ENCODE measurements at regions not wholly inside any gene's neighbourhood (a gene's known extent, or its start where the extent isn't known, plus 50 kb on each side); places are given as distances from the start of the nearest gene placed in this dataset.
"Not testable (repeated sequence)": the region's sequence is repeated elsewhere in the genome, so short reads cannot be mapped to it uniquely, and the experiment has no call there.

DNA sequence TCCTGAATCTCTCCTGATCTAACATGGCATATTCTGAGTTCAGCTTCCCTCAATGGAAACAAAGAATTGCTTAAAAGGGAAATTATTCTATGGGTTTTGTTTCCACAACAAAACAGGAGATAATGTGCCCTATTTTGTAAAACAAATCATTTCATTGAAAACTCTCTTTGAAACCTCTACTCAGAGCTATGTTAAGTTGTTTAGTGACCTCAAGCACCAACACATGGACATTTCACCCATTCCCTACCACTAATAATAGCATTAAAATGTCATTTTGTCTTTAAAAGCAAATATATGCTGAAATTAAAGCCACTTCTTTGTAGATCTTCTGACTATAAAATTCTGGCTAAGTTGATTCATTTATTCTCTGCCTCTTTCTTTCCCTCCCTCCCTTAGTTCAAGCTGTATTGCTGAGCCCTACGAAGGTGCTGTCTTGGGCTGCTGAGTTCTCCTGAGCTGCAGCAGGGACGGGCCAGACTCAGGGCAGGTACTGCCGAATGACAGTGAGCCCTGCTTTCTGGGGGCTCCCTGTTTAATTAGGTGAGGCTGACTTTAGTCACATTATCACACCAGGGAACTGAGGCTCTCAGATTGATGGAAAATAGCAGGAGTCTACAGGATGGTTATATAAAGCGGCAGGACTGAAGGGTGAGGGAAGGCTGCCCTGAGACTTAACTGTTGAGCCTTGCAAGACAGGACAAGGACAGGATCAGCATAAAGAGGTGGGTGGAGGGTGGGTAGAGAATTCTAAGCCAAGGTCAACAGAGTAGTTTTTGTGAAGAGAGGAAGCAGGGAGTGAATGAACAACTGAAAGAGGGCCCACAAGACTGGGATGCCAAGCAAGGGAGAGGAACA lies 1685.1 kb downstream of the SPATA31A7 start:
- not testable (repeated sequence) for DNase-seq (ENCODE audit: low read depth in 3 of 3)

DNA sequence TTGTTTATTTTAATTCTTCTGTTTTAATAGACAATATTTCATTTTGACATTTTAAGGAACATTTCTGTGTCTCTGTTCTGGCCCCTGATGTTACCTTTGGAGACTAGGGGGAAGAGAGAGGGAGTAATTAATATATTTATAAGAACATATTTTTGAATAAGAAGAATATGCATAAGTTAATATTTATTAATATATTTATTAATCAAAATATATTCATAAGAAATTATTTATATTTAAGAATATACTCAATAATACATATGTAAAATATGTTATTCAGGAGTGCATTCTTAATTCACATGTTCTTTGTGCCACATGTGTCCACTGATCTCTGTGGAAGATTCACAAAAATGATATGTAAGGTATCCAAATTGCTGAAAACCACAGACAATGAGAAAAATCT lies 1687.7 kb downstream of the SPATA31A7 start:
- not testable (repeated sequence) for DNase-seq (ENCODE audit: low read depth in 3 of 3)

DNA sequence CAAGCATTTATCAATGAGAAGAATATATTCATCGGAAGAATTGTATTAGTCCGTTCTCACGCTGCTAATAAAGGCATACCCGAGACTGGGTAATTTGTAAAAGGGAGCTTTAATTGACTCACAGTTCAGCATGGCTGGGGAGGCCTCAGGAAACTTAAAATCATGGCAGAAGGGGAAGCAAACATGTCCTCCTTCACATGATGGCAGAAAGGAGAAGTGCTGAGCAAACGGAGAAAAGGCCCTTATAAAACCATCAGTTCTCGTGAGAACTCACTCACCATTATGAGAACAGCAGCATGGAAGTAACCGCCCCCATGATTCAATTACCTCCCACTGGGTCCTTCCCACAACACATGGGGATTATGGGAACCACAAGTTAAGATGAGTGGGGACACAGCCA lies 1688.2 kb downstream of the SPATA31A7 start:
- not testable (repeated sequence) for DNase-seq (ENCODE audit: low read depth in 3 of 3)

DNA sequence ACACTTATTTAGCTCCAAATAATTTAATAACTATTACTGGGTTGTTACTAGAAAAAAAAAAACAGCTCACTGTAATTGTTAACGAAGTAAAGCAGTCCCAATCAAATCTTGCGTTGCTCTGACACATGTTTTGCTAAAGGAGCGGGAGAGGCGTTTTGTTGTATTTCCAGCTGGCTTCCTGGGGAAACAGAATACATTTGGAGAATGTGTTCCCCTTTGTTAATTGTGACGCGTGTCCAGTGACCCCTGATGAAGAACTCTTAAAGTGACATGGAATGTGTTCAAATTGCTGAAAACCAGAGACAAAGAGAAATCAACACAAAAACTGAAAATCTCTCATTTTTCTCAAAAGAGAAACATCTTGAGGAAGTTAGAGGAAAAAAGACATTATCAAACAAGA lies 1690.6 kb downstream of the SPATA31A7 start:
- DNase-seq (ENCODE audit: low read depth in 3 of 3): not testable (repeated sequence)

DNA sequence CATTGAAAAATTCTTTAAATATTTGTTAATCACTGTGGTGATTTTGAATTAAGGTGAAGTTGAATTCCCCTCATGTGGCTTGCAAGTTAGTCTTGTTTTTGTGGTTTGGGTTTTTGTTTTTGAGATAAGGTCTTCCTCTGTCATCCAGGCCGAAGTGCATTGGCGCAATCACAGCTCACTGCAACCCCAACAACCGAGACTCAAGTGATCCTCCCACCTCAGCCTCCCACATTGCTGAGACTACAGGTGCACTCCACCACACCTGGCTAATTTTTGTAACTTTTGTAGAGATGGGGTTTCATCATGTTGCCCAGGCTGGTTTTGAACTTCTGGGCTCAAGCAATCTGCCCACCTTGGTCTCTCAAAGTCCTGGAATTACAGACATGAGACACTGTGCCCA lies 1691.1 kb downstream of the SPATA31A7 start:
- DNase-seq (ENCODE audit: low read depth in 3 of 3): not testable (repeated sequence)

DNA sequence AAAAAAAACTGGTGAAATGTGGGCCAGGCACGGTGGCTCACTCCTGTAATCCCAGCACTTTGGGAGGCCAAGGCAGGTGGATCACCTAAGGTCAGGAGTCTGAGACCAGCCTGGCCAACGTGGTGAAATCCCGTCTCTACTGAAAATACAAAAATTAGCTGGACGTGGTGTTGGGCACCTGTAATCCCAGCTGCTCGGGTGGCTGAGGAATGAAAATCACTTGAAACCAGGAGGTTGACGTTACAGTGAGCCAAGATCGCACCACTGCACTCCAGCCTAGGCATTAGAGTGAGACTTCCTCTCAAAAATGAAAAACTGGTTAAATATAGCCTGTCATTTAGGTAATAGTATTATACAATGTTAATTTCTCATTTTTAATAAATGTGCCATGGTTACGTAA lies 1692.0 kb downstream of the SPATA31A7 start:
- not testable (repeated sequence) for DNase-seq (ENCODE audit: low read depth in 3 of 3)

DNA sequence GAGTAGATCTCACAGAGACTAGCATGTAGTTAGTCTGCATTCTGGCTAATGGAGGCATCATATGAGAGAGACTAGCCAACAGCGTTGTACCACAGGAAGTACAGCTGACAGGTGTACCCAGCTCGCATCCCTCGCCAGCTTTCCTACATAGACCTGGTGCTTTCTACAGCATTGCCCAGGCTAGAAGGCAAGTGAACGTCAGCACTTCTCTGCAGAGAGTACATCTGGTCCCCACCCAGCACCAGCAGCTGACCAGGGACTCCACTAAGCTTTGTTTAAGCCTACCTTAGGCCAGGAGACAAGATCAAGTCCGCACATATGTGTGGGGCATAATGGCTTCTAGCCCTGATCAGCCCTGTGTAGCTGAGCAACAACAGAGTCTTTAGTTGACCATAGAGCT lies 1692.9 kb downstream of the SPATA31A7 start:
- not testable (repeated sequence) for DNase-seq (ENCODE audit: low read depth in 3 of 3)

DNA sequence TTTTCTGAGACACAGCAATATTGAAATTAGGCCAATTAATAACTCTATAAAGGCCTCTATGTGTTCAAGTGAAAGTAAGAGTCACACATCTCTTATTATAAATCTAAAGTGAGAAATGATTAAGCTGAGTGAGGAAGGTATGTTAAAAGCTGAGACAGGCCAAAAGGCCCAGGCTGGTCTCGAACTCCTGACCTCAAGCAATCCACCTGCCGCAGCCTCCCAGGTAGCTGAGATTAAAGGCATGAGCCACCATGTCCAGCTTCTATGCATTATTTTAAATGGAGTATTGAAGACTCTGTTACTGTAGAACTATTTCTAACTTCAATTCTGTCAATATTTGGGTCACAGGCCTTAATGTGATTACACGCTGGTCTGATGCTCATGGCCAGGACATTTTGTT lies 1706.9 kb downstream of the SPATA31A7 start:
- DNase-seq (ENCODE audit: low read depth in 3 of 3): not testable (repeated sequence)

DNA sequence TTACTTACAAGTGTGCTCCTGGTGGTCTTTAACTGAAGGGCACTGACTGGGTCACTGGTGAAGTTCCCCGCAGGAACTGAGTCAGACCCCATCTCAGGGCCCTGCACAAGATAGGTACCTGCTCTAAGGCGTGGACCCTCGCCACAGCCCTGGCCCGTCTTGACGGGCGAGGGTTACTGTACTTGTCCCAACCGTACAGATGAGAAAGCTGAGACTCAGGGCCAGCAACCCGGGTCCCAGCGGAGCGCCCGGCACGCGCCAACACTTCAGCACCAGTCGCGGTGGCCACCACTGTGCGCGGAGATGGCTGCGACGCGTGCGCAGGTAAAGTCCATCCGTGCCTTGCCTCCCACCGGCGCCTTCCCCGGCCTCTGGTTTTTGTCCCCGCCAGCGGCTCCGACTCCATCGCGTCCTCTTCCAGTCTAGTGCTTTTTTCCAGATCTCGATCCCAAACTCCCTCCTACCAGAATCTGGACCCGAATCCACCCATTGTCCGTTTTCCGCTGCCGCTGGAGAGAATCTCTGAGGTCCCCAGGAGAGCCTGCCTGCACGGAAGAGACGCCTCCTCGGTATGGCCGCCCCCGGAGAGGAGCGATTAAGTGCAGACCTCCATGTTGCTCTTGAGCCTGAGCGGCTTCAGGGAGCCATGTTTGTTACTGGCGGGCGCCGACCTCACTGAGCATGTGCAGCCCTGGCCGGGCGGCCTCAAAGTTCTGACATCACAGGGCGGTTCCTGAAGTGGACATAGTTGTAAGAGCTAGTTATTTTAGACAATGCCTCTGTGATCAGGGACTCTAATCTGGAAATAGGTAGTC lies 1707.8 kb downstream of the SPATA31A7 start:
- DNase-seq (ENCODE audit: low read depth in 3 of 3): peak in 2 of 3 experiments; percentile 1 to 27

DNA sequence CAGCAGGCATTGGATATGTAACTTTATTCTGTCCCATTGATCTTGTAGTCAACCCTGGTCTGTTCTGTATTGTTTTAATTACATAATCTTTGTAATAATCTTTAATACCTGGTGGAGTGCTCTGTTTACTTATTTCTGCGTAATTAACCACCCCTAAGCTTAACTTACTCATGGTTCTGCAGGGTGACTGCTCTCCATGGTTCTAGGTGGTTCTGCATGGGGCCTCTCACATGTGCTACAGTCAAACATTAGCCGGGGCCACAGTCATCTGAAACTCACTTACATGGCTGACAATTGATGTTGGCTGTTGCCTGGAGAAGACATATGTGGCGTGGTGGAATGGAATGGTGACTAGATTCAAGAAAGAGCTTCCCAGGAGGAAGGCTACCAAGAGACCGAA lies 1709.8 kb downstream of the SPATA31A7 start:
- DNase-seq (ENCODE audit: low read depth in 3 of 3): not testable (repeated sequence)

DNA sequence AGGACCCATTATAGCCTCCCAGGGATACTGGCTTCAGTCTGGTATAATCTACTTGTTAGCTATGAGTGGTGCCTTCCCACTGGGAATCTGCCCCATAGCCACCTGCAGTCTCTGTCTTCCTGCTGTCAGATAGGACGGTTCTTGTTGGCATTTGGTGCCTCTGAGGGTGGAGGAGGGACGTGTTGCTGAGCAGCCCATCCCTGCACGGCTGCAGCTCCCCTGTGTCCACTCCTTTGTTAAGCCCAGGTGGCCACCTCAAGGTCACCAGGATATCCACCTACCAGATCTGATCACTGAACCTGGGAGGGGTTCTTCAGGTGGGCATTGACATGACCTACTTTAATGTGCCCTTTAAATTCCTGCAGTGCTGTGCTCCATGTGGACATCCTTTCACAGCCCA lies 1714.2 kb downstream of the SPATA31A7 start:
- not testable (repeated sequence) for DNase-seq (ENCODE audit: low read depth in 3 of 3)

DNA sequence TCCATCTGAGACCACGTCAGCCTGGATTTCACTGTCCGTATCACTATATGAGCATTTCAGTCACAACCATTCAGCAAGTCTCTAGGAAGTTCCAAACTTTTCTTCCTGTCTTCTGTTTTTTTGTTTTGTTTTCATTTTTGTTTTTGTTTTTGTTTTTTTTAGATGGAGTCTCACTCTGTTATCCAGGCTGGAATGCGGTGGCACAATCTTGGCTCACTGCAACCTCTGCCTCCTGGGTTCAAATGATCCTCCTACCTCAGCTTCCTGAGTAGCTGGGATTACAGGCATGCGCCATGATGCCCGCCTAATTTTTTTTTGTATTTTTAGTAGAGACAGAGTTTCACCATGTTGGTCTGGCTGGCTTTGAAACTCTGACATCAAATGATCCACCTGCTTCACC lies 1715.9 kb downstream of the SPATA31A7 start:
- DNase-seq (ENCODE audit: low read depth in 3 of 3): not testable (repeated sequence)

DNA sequence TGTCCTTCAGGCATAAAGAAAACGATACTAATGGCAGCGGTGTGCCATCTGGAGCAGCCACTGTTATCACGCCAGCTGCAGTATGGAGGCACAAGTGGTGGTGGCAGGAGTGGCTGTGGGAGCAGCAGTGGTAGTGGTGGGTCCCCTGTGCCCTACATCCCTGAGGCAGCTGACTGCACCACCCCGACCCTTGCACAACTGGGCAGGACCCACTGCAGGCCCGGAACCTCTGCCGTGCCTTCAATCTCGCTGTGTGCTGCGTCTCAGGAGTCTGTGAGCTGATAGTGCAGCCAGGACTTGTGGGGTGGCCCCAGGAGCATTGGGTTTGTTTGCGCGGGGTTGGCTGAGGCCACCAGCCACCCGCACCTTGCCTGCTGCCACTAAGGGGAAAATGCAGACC lies 1718.0 kb downstream of the SPATA31A7 start:
- not testable (repeated sequence) for DNase-seq (ENCODE audit: low read depth in 3 of 3)

DNA sequence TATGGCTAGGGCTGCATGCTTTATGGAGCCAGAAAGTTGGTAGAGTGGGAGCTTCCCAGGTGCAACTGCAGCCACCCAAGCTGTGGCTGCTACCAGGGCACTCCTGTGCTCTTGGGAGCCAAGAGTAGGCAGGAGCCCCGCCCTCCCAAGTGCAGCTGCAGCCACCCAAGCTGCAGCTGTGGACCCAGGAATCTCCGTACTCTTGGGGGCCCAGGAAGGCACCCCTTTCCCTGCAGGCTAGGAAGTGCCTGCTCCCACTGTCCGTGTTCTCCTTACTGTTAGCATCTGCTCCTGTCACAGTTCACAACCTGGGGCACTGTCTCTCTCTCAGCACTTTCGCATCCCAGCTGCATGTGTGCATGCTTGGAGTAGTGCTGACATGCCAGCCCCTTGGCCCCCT lies 1718.4 kb downstream of the SPATA31A7 start:
- DNase-seq (ENCODE audit: low read depth in 3 of 3): not testable (repeated sequence)

DNA sequence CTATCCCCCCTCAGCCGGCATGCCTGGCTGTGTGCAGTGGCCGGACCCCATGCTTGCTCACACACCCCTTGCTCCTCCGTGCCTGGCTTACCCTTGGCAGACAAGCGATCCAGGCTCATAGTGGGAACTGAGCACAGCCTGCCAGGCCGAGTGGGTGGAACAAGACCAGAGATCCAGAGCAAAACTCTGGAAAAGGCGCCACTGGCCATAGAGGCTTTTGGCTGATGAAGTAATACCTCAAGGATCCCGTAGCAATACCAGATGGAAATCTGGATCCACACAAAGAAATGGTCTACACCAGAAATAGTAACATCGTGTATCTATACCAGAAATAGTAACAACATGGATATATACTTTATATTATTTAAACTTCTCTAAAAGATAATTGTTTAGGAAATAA lies 1719.6 kb downstream of the SPATA31A7 start:
- not testable (repeated sequence) for DNase-seq (ENCODE audit: low read depth in 3 of 3)

DNA sequence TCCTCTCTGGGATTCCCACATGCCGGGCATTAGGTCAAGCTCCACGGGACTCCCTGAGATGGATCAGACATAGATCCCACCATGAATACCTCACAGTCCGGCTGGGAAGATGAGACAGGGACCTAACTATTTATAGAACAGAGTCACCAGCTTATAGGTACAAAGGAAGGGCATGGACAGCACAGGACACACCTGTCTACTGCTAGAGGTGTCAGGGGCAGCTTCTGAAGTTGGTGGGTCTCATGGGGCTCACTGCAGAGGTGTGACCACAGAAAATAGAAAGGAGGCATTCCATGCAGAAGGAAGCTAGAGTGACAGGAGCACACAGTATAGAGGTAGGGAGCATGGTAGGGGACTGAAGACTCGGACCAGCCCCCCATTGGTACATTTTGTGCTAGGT lies 1722.4 kb downstream of the SPATA31A7 start:
- not testable (repeated sequence) for DNase-seq (ENCODE audit: low read depth in 3 of 3)

DNA sequence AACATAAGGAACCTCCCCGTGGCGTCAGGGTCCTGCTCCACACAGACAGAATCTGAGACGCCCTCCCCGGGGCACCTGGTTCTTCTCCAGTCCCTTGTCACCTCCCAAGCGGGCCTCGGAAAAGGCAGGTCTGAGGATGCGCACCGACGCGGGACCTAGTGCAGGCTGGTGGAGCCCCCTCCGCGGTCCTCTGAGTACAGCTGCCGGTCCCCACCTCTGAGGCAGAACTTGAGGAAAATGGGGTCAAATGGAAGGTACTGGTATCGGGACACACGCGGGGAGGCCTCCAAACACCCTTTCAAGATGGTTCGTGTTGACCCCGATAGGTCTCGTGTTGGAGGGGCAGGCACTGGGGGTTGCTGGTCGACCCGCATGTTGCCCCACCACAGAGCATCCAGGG lies 1725.3 kb downstream of the SPATA31A7 start:
- not testable (repeated sequence) for DNase-seq (ENCODE audit: low read depth in 3 of 3)

DNA sequence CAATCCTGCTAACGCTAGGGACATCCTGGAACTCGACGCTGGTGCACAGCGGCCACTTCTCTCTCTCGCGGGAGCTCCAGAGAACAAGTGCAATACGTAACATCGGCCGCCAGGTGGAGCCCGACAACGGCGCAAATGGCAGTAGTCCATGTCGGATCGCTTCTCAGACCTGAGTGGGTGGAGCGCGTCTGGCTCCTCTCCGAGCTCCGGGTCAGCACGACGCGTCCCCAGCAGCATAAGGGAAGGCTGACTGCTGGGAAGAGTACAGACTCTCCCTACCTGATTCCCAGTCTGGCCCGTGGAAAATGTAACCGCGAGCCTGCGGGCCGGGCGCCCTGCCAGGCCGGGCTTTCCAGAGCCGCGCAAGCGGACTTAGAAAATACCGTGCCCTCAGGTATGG lies 1725.8 kb downstream of the SPATA31A7 start:
- not testable (repeated sequence) for DNase-seq (ENCODE audit: low read depth in 3 of 3)

DNA sequence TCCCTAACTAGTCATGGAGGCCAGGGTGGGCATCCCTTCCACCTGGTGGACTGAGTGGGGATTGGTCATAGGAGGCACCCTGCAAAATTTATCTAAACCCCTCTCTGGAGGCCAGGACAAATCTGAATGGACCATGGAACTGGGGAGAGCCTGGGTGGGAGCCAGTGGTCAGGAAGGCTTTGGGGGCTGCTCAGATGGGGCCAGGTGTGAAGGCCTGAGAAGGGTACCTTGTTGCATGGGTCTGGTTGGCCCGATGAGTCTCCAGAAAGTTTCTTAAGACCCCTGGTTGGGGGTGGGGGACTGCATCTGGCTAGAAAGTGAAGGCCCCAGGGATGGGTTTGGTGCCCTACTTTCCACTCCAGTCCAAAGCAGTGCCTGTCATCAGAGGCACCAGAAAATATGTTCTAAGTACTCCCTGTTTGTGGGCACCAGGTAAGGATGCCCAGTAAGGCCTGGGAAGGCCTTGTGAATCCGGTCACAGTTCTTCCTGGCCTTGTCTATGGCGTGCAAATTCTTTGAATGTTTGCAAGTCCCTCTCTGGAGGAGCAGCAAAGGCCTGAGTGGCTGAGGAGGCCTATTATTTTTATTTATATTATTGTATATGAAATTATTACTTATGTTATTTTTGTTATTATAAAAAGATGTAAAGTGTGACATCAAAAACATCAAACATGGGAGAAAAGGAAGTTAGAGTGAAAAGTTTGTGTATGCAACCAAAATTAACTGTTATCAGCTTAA lies 1729.0 kb downstream of the SPATA31A7 start:
- DNase-seq (ENCODE audit: low read depth in 3 of 3): not testable (repeated sequence)

DNA sequence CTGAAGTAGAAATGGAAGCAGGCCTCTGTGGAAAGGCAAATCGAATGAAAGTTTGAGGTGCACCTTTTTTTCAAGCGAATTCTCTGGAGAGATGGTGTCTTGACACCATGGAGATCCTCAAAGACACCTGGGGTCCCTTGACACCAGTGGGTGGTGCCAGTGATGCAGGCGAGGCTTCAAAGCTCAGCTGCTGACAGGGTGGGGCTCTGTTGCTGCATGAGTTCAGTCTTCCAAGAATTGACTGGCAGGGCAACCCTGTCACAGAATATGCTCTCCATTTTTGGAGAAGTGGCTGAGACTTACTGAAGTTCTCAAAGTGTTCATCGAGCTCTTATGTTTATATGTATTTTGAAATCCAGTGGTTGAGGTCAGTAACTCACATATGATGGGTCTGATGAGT lies 1741.6 kb downstream of the SPATA31A7 start:
- not testable (repeated sequence) for DNase-seq (ENCODE audit: low read depth in 3 of 3)

DNA sequence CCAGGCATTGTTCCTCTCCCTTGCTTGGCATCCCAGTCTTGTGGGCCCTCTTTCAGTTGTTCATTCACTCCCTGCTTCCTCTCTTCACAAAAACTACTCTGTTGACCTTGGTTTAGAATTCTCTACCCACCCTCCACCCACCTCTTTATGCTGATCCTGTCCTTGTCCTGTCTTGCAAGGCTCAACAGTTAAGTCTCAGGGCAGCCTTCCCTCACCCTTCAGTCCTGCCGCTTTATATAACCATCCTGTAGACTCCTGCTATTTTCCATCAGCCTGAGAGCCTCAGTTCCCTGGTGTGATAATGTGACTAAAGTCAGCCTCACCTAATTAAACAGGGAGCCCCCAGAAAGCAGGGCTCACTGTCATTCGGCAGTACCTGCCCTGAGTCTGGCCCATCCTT lies 1763.0 kb downstream of the SPATA31A7 start:
- DNase-seq (ENCODE audit: low read depth in 3 of 3): not testable (repeated sequence)
